ENCODE measurements at regions not wholly inside any gene's neighbourhood (a gene's known extent, or its start where the extent isn't known, plus 50 kb on each side); places are given as distances from the start of the nearest gene placed in this dataset.

GRCh38 chr6:121904559-121904958 is 469.1 kb downstream of the GJA1 start:
- H3K4me1 ChIP-seq (ENCODE audit: control insufficient read depth, insufficient read depth, low read length), result no peaks in the 10 kb centered on the region
- no peaks in the 10 kb centered on the region for H3K9me3 ChIP-seq (replicated peaks; ENCODE audit: control insufficient read depth, insufficient read depth, low read length)
- H3K79me2 ChIP-seq (ENCODE audit: control insufficient read depth, insufficient read depth, low read length), result no peaks in the 10 kb centered on the region
- RAD21 ChIA-PET (ENCODE audit: unreplicated experiment), result no interaction called here
- CTCF ChIA-PET, result no interaction called here
- H3K4me2 ChIP-seq (ENCODE audit: control insufficient read depth, insufficient read depth), result no peak overlapping the region
- H4K20me1 ChIP-seq (ENCODE audit: control insufficient read depth, insufficient read depth), result no peaks in the 10 kb centered on the region
- FAIRE-seq, result no peak
- H3K9ac ChIP-seq (ENCODE audit: control insufficient read depth, insufficient read depth, low read length), result no peak overlapping the region
- TF ChIP-seq NFXL1 (IDR thresholded peaks at IDR 0.05; ENCODE audit: borderline replicate concordance) (no peak), CEBPZ (IDR thresholded peaks at IDR 0.05; ENCODE audit: low read depth, low read length) (no peak), ZSCAN29 (IDR thresholded peaks at IDR 0.05) (no peak)
- no peak overlapping the region for H3K27ac ChIP-seq (ENCODE audit: control insufficient read depth, insufficient read depth)
- no peaks in the 10 kb centered on the region for H3K27me3 ChIP-seq (replicated peaks in 1 of 2; ENCODE audit: control insufficient read depth in 2 of 2, insufficient read depth in 2 of 2, low read length in 1 of 2)
- DNase-seq (ENCODE audit: low read depth, low spot score), result no peak
- intact Hi-C loops (cut with micrococcal nuclease; ENCODE audit: unreplicated experiment), result no loop called here
- H3K36me3 ChIP-seq (ENCODE audit: control insufficient read depth in 2 of 2, insufficient read depth in 2 of 2, low read length in 1 of 2), result no peaks in the 10 kb centered on the region
- H2AFZ ChIP-seq (ENCODE audit: control insufficient read depth, low read depth, low read length), result no peak overlapping the region
- POLR2A ChIA-PET, result no interaction called here
- 26% methylated on average over 4 of the region's 4 CpGs for WGBS (ENCODE audit: insufficient coverage, insufficient replicate concordance, low lambda C conversion rate, missing lambda C conversion rate)
- H3K4me3 ChIP-seq, result no peak overlapping the region
- in situ Hi-C loops (cut with MboI), result no loop called here
- BruUV-seq (replicated peaks), result no TSS peak
- SMC1A ChIA-PET (ENCODE audit: uncharacterized antibody, unreplicated experiment), result no interaction called here
- no peak for ATAC-seq

DNA sequence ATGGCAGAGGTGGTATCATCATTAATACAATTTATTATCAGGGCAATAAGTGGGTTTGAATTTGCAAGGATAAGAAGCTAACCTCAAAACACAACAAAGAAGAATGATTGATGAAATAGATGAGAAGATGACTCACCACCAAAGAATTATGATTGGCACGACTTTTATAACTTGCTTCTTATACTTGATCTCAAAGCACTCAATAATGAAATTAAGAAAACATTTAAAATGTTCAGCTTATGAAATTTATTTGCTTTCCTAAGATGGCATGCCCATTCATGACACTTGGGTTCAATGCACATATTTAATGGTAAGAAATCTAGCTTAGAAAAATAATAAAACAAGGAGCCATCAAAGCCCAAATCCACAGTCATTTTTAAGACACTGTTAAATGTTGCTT is 477.5 kb downstream of the GJA1 start:
- intact Hi-C loops (cut with micrococcal nuclease; ENCODE audit: unreplicated experiment), result no loop called here
- in situ Hi-C loops (cut with MboI), result no loop called here
- no TSS peak for BruUV-seq (replicated peaks)
- DNase-seq (ENCODE audit: low read depth, low spot score), result no peak
- H3K27me3 ChIP-seq (replicated peaks in 1 of 2; ENCODE audit: control insufficient read depth in 2 of 2, insufficient read depth in 2 of 2, low read length in 1 of 2), result no peaks in the 10 kb centered on the region
- ChIA-PET RAD21 (ENCODE audit: unreplicated experiment) (no interaction called here), CTCF (no interaction called here), SMC1A (ENCODE audit: uncharacterized antibody, unreplicated experiment) (interaction anchor here (0.7 kb wide), 1 partner anchor 47 kb away, joined by 3 read pairs; no protein-coding TSS in a partner anchor), POLR2A (no interaction called here)
- no peaks in the 10 kb centered on the region for H3K36me3 ChIP-seq (ENCODE audit: control insufficient read depth in 2 of 2, insufficient read depth in 2 of 2, low read length in 1 of 2)
- H3K27ac ChIP-seq (ENCODE audit: control insufficient read depth, insufficient read depth), result no peak overlapping the region
- FAIRE-seq, result no peak
- H3K79me2 ChIP-seq (ENCODE audit: control insufficient read depth, insufficient read depth, low read length), result no peaks in the 10 kb centered on the region
- no peak overlapping the region for H2AFZ ChIP-seq (ENCODE audit: control insufficient read depth, low read depth, low read length)
- no peak for ATAC-seq
- no peak overlapping the region for H3K4me2 ChIP-seq (ENCODE audit: control insufficient read depth, insufficient read depth)
- H3K4me3 ChIP-seq, result no peak overlapping the region
- H3K4me1 ChIP-seq (ENCODE audit: control insufficient read depth, insufficient read depth, low read length), result no peaks in the 10 kb centered on the region
- no peak overlapping the region for H3K9ac ChIP-seq (ENCODE audit: control insufficient read depth, insufficient read depth, low read length)
- H4K20me1 ChIP-seq (ENCODE audit: control insufficient read depth, insufficient read depth), result no peaks in the 10 kb centered on the region
- 0% methylated on average over 1 of the region's 1 CpG for WGBS (ENCODE audit: insufficient coverage, insufficient replicate concordance, low lambda C conversion rate, missing lambda C conversion rate)
- no peaks in the 10 kb centered on the region for H3K9me3 ChIP-seq (replicated peaks; ENCODE audit: control insufficient read depth, insufficient read depth, low read length)
- TF ChIP-seq ZNF217 (IDR thresholded peaks at IDR 0.05) (no peak), SUZ12 (IDR thresholded peaks at IDR 0.05; ENCODE audit: unreplicated experiment) (no peak), IKZF2 (IDR thresholded peaks at IDR 0.05) (no peak), PML (IDR thresholded peaks at IDR 0.05; ENCODE audit: low read length) (no peak), MTA3 (IDR thresholded peaks at IDR 0.05; ENCODE audit: borderline replicate concordance, low read length) (no peak), MXI1 (IDR thresholded peaks at IDR 0.05; ENCODE audit: low read depth, low read length) (no peak), GABPA (IDR thresholded peaks at IDR 0.05; ENCODE audit: low read depth) (no peak)
- TF ChIP-seq, protein P1, sequence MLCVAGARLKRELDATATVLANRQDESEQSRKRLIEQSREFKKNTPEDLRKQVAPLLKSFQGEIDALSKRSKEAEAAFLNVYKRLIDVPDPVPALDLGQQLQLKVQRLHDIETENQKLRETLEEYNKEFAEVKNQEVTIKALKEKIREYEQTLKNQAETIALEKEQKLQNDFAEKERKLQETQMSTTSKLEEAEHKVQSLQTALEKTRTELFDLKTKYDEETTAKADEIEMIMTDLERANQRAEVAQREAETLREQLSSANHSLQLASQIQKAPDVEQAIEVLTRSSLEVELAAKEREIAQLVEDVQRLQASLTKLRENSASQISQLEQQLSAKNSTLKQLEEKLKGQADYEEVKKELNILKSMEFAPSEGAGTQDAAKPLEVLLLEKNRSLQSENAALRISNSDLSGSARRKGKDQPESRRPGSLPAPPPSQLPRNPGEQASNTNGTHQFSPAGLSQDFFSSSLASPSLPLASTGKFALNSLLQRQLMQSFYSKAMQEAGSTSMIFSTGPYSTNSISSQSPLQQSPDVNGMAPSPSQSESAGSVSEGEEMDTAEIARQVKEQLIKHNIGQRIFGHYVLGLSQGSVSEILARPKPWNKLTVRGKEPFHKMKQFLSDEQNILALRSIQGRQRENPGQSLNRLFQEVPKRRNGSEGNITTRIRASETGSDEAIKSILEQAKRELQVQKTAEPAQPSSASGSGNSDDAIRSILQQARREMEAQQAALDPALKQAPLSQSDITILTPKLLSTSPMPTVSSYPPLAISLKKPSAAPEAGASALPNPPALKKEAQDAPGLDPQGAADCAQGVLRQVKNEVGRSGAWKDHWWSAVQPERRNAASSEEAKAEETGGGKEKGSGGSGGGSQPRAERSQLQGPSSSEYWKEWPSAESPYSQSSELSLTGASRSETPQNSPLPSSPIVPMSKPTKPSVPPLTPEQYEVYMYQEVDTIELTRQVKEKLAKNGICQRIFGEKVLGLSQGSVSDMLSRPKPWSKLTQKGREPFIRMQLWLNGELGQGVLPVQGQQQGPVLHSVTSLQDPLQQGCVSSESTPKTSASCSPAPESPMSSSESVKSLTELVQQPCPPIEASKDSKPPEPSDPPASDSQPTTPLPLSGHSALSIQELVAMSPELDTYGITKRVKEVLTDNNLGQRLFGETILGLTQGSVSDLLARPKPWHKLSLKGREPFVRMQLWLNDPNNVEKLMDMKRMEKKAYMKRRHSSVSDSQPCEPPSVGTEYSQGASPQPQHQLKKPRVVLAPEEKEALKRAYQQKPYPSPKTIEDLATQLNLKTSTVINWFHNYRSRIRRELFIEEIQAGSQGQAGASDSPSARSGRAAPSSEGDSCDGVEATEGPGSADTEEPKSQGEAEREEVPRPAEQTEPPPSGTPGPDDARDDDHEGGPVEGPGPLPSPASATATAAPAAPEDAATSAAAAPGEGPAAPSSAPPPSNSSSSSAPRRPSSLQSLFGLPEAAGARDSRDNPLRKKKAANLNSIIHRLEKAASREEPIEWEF (IDR thresholded peaks at IDR 0.05; ENCODE audit: insufficient replicate concordance, low read depth, low read length), result no peak

All from GM12878 (cell line).